HL-60 (cell line): ENCODE measurements at regions not wholly inside any gene's neighbourhood (a gene's known extent, or its start where the extent isn't known, plus 50 kb on each side); places are given as distances from the start of the nearest gene placed in this dataset.

Experiments
- DNase-seq, 2 experiments: peaks; one replicate each; pipeline ENCODE4 v3.0.0-alpha.2; 2010 to 2020; ENCODE audit warnings: low read depth in 1 of 2, low spot score in 1 of 2
- H3K27ac ChIP-seq: fragments of 250-450 bp; sonication (Bioruptor Pico); replicated peaks from 2 replicates; pipeline ENCODE4 v1.5.1; 2020; ENCODE audit warnings: mild to moderate bottlenecking, moderate library complexity
- H3K27me3 ChIP-seq: fragments of 250-450 bp; sonication (Bioruptor Pico); 2 replicates; pipeline ENCODE4 v1.5.1; 2021; ENCODE audit warnings: mild to moderate bottlenecking, moderate library complexity; ENCODE audit not compliant: insufficient read depth, poor library complexity, severe bottlenecking
- H3K4me3 ChIP-seq: replicated peaks from 2 replicates; pipeline ENCODE4 v1.5.1; 2011; ENCODE audit warnings: mild to moderate bottlenecking, control low read depth, low read length; ENCODE audit not compliant: insufficient read depth
- CTCF ChIP-seq: IDR thresholded peaks from one replicate; pipeline ENCODE4 v1.5.1; 2011; ENCODE audit warnings: low read length, control low read depth, inconsistent platforms; ENCODE audit not compliant: insufficient read depth
- GABPA ChIP-seq: IDR thresholded peaks from 2 replicates; pipeline ENCODE4 v1.6.1; 2012; ENCODE audit warnings: low read depth
- POLR2AphosphoS5 ChIP-seq: IDR thresholded peaks from 2 replicates; pipeline ENCODE4 v1.6.1; 2012; ENCODE audit warnings: low read depth
- REST ChIP-seq: IDR thresholded peaks from 2 replicates; pipeline ENCODE4 v1.6.1; 2012; ENCODE audit warnings: low read depth; ENCODE audit not compliant: insufficient replicate concordance
- SPI1 ChIP-seq: IDR thresholded peaks from 2 replicates; pipeline ENCODE4 v1.6.1; 2012; ENCODE audit warnings: low read depth, mild to moderate bottlenecking, borderline replicate concordance

GRCh38 chr1:198079432-198079951, 77.3 kb upstream of the NEK7 start:
- H3K27me3 ChIP-seq = no peaks in the 10 kb centered on the region
- peak; percentile 56 for TF ChIP-seq POLR2AphosphoS5
- peak; percentile 33; the same call in 1 of the 2 replicates for TF ChIP-seq SPI1
- no peak for TF ChIP-seq GABPA
- no peak for TF ChIP-seq REST
- TF ChIP-seq CTCF = no peak
- H3K27ac ChIP-seq = no peak overlapping the region
- peak; percentile 13 to 67 for DNase-seq
- no peak overlapping the region for H3K4me3 ChIP-seq

GRCh38 chr1:198082576-198082975, 74.2 kb upstream of the NEK7 start:
- Histone ChIP-seq H3K4me3 (no peak overlapping the region), H3K27me3 (no peaks in the 10 kb centered on the region), H3K27ac (no peak overlapping the region)
- DNase-seq = no peak
- no peak for TF ChIP-seq CTCF
- TF ChIP-seq GABPA = no peak
- no peak for TF ChIP-seq REST
- no peak for TF ChIP-seq SPI1
- TF ChIP-seq POLR2AphosphoS5 = no peak

GRCh38 chr1:198083549-198083948, 73.2 kb upstream of the NEK7 start:
- no peak for DNase-seq
- no peak for TF ChIP-seq CTCF
- no peak for TF ChIP-seq GABPA
- no peak for TF ChIP-seq REST
- no peak for TF ChIP-seq SPI1
- no peak for TF ChIP-seq POLR2AphosphoS5
- Histone ChIP-seq H3K27me3 (no peaks in the 10 kb centered on the region), H3K27ac (no peak overlapping the region), H3K4me3 (no peak overlapping the region)
